GM12892 (cell line): ENCODE measurements at regions not wholly inside any gene's neighbourhood (a gene's known extent, or its start where the extent isn't known, plus 50 kb on each side); places are given as distances from the start of the nearest gene placed in this dataset.

Experiments used
- DNase-seq: peaks from one replicate; pipeline ENCODE4 v3.0.0; 2011; ENCODE audit not compliant: insufficient read length
- FAIRE-seq: peaks from 2 replicates; lab custom pipeline; 2011; peaks lifted over from hg19 to GRCh38; lab: Jason Lieb, UNC
- POLR2A ChIP-seq: IDR thresholded peaks from 2 replicates; pipeline ENCODE4 v1.6.1; 2011; ENCODE audit warnings: low read depth, low read length, control low read depth
- POLR2AphosphoS5 ChIP-seq: IDR thresholded peaks from 2 replicates; pipeline ENCODE4 v1.6.1; 2011; ENCODE audit warnings: low read depth, low read length, control low read depth
- TAF1 ChIP-seq: IDR thresholded peaks from 2 replicates; pipeline ENCODE4 v1.6.1; 2011; ENCODE audit warnings: low read depth, mild to moderate bottlenecking, control low read depth, low read length, borderline replicate concordance

DNA sequence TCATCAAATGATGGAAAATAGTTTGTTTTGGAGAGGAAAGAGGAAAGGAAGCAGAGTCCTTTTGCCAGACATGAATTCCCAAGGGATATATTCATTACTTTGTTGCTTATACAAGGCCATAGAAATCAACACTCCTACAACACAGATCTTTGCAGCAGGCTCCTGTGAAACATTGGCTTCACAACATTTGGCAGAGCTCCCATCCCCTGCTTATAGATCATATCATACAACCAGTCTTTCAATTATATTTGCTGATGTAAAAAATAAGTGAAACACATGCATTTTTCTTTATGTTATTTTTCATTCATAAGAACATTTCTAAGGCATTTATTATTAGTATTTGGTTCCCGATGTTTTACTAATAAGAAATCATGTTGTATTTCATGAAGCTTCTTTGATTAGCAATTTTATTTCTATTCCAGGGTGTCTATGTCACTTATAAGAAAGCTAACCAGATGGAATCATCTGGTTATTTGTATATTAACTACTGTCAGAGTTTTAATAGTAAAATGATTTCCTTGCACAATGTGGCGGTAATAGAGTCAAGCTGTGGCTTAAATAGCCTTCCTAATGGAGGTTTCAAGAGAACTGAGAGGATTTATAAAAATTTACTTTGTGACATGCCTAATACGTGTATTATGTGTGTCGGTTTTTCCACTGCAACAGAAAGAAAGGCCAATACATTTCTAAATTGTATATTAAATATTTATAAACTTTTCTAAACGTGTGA is 470.3 kb upstream of the NCAM2 start:
- TF ChIP-seq TAF1 (no peak), POLR2AphosphoS5 (no peak), POLR2A (no peak)
- no peak for FAIRE-seq
- DNase-seq: no peak

DNA sequence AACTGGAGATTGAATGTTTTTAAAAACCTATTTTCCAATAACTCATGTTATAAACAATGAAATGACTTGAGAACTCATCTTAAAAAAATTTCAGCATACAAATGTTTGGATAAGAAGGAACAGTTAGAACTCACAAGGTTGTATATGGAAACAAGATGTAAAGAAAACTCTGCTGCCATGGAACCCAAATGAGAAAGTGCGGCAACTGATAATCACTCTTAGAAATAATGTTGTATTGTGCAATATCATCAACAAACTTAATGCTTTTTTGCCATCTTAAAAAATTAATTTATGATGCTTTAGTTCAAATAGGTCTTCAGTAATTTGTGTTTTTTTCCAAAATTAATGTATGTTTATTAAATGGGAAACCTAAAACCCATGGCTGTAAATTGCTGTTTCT is 461.1 kb upstream of the NCAM2 start:
- DNase-seq (no peak), FAIRE-seq (no peak)
- TF ChIP-seq POLR2A (no peak), POLR2AphosphoS5 (no peak), TAF1 (no peak)

DNA sequence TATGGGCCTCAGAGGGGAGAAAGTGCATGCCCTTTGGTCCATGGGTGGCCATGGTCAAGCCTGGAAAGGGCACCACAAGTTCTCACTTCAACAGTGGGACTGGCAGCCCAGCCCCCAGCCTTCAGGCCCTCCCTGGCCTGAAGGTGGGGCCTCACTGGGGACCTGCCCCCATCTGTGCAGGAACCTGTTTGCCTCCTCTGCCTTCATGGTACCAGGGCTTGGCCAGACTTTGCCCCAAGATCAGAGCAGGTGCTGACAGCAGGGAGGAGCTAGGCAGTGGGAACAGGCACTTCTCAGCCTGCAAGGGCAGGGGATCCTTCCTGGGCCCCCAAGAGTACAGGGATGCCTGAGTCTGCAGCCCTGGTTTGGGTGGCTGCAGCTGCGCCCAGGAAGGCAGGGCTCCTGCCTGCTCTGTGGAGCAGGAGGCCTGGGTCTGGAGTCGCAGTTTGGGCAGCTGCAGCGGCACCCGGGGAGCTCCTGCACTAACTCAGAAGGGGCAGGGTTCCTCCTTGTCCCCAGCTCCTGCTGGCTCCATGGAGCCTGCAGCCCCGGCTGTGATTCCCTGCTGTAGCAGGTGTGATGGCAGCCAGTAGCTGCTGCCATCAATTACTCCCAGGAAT is 460.1 kb upstream of the NCAM2 start:
- DNase-seq: no peak
- TF ChIP-seq POLR2A (no peak), POLR2AphosphoS5 (no peak), TAF1 (no peak)
- no peak for FAIRE-seq

- DNase-seq (no peak), FAIRE-seq (no peak)
- TF ChIP-seq POLR2A (no peak), POLR2AphosphoS5 (no peak), TAF1 (no peak)
Measured at GRCh38 chr21:20545454-20545853, 452.8 kb upstream of the NCAM2 start.

GRCh38 chr21:20551939-20552338 is 446.3 kb upstream of the NCAM2 start:
- FAIRE-seq: no peak
- DNase-seq: no peak
- no peak for TF ChIP-seq TAF1
- no peak for TF ChIP-seq POLR2AphosphoS5
- TF ChIP-seq POLR2A: no peak

GRCh38 chr21:20554785-20555184 is 443.4 kb upstream of the NCAM2 start:
- FAIRE-seq (no peak), DNase-seq (no peak)
- TF ChIP-seq POLR2AphosphoS5 (no peak), TAF1 (no peak)

GRCh38 chr21:20570824-20571232 is 427.4 kb upstream of the NCAM2 start:
- DNase-seq: no peak
- no peak for FAIRE-seq

GRCh38 chr21:20572582-20572981 is 425.6 kb upstream of the NCAM2 start:
- no peak for DNase-seq
- no peak for FAIRE-seq
- TF ChIP-seq POLR2A: no peak
- TF ChIP-seq TAF1: no peak
- TF ChIP-seq POLR2AphosphoS5: no peak

More at GRCh38 chr21:20570824-20571232, 427.4 kb upstream of the NCAM2 start:
- no peak for TF ChIP-seq TAF1
- TF ChIP-seq POLR2AphosphoS5: no peak
- no peak for TF ChIP-seq POLR2A

- TF ChIP-seq TAF1: no peak
- no peak for TF ChIP-seq POLR2A
- no peak for TF ChIP-seq POLR2AphosphoS5
- FAIRE-seq: no peak
- DNase-seq: no peak
Measured at GRCh38 chr21:20581361-20581760, 416.8 kb upstream of the NCAM2 start.

DNA sequence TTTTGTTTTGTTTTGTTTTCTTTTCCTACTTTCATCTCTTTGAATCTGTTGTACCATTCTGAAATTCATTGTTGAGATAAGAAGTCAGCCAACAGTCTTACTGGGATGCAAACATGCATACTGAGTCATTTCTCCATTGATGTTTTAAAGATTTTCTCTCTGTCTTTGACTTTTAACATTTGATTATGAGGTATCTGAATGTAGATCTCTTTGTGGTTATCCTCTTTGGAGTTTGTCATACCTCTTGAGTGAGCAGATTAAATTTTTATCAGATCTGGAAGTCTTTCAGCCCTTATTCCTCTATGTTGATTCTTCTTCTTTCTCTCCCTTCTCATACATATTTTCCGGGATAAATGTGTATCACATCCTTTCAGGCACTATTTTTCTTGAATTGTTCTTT is 406.9 kb upstream of the NCAM2 start:
- DNase-seq (no peak), FAIRE-seq (no peak)
- TF ChIP-seq POLR2A (no peak), TAF1 (no peak), POLR2AphosphoS5 (no peak)

GRCh38 chr21:20592463-20592862 is 405.7 kb upstream of the NCAM2 start:
- DNase-seq: no peak
- no peak for FAIRE-seq
- TF ChIP-seq POLR2AphosphoS5 (no peak), POLR2A (no peak)

DNA sequence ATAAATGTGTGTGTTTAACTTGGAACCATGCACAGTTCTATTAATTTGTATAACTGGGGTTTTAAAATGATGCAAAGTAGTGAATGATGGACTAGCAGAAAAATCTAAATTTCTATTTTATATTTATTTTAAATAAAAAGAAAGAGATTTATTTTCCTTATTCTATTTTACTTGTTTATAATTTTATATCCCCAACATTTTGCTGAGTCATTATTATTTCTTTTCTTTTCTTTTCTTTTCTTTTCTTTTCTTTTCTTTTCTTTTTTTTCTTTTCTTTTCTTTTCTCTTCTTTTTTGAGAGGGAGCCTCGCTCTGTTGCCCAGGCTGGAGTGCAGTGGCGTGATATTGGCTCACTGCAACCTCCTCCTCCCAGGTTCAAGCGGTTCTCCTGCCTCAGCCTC is 395.0 kb upstream of the NCAM2 start:
- FAIRE-seq (no peak), DNase-seq (no peak)
- TF ChIP-seq POLR2A (no peak), POLR2AphosphoS5 (no peak), TAF1 (no peak)

DNA sequence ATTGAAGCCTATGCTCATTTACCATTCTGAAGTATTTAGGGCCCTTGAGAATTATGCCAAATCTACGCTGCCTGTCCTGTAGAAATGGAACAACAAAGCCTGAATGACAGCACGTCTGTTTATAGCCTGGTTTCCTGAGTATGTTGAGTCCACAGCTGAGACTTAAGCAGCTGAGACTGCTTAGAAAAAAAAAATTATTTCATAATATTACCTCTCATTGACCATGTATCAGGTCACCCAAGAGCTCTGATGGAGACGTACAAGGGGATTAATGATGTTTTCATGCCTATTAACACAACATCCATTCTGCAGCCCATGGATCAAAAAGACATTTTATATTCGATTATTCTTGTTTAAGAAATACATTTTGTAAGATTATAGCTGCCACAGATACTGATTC is 387.2 kb upstream of the NCAM2 start:
- TF ChIP-seq POLR2A (no peak), POLR2AphosphoS5 (no peak)
- DNase-seq (no peak), FAIRE-seq (no peak)
